AG04449 (cell line): ENCODE measurements at regions not wholly inside any gene's neighbourhood (a gene's known extent, or its start where the extent isn't known, plus 50 kb on each side); places are given as distances from the start of the nearest gene placed in this dataset.

Experiments
- CTCF ChIA-PET: fragments of 350-600 bp; formaldehyde crosslinking; extraction: SDS; loops from one replicate; lab custom pipeline; 2021; ENCODE audit warnings: antibody characterized with exemption; lab: Yijun Ruan, JAX
- POLR2A ChIA-PET: fragments of 400-600, 350-600 bp; formaldehyde crosslinking; extraction: SDS; loops from one replicate; lab custom pipeline; 2020; ENCODE audit warnings: antibody characterized with exemption, inconsistent platforms; lab: Yijun Ruan, JAX
- DNase-seq: peaks from one replicate; pipeline ENCODE4 v3.0.0-alpha.2; 2010; ENCODE audit warnings: low read depth, low spot score
- H3K4me3 ChIP-seq: 2 replicates; pipeline ENCODE4 v1.5.1; 2011; ENCODE audit warnings: low read depth, mild to moderate bottlenecking, control low read depth, low read length
- CTCF ChIP-seq: IDR thresholded peaks from one replicate; pipeline ENCODE4 v1.5.1; 2011; ENCODE audit warnings: mild to moderate bottlenecking, moderate library complexity, low read length, control low read depth, inconsistent platforms; ENCODE audit not compliant: insufficient read depth; ENCODE audit errors: missing control alignments

- no peak for DNase-seq
- CTCF ChIA-PET, result no interaction called here
- H3K4me3 ChIP-seq, result no peak overlapping the region
- no peak for TF ChIP-seq CTCF
- POLR2A ChIA-PET, result no interaction called here
Measured at GRCh38 chr10:58985216-58985615, 191.2 kb upstream of the PHYHIPL start.

GRCh38 chr10:58989486-58990039 is 186.9 kb upstream of the PHYHIPL start:
- no peak for DNase-seq
- H3K4me3 ChIP-seq, result no peak overlapping the region
- no peak for TF ChIP-seq CTCF
- CTCF ChIA-PET, result no interaction called here
- POLR2A ChIA-PET, result no interaction called here

GRCh38 chr10:58990693-58991092 is 185.8 kb upstream of the PHYHIPL start:
- TF ChIP-seq CTCF, result no peak
- no peak overlapping the region for H3K4me3 ChIP-seq
- CTCF ChIA-PET, result interaction anchor here (1.7 kb wide), 1 partner anchor 9 kb away, joined by 3 read pairs; no protein-coding TSS in a partner anchor
- no peak for DNase-seq
- POLR2A ChIA-PET, result no interaction called here

- no peak for DNase-seq
- TF ChIP-seq CTCF, result no peak
- POLR2A ChIA-PET, result no interaction called here
- CTCF ChIA-PET, result interaction anchor here (1.6 to 1.7 kb wide), 2 partner anchors 10 to 40 kb away, joined by 3 read pairs; no protein-coding TSS in a partner anchor
- no peak overlapping the region for H3K4me3 ChIP-seq
Measured at GRCh38 chr10:58991856-58992255, 184.6 kb upstream of the PHYHIPL start.

GRCh38 chr10:58992830-58993460 is 183.5 kb upstream of the PHYHIPL start:
- CTCF ChIA-PET, result interaction anchor here (1.6 kb wide), 1 partner anchor 41 kb away, joined by 3 read pairs; no protein-coding TSS in a partner anchor
- TF ChIP-seq CTCF, result no peak
- POLR2A ChIA-PET, result no interaction called here
- no peak overlapping the region for H3K4me3 ChIP-seq
- no peak for DNase-seq

- POLR2A ChIA-PET, result no interaction called here
- CTCF ChIA-PET, result no interaction called here
- TF ChIP-seq CTCF, result no peak
- DNase-seq, result no peak
- no peak overlapping the region for H3K4me3 ChIP-seq
Measured at GRCh38 chr10:58993480-58994221, 182.8 kb upstream of the PHYHIPL start.
